Lung (tissue), 11 donors: ENCODE measurements at regions not wholly inside any gene's neighbourhood (a gene's known extent, or its start where the extent isn't known, plus 50 kb on each side); places are given as distances from the start of the nearest gene placed in this dataset.

Experiments
- ATAC-seq: fragments of 200-7000 bp; cut with Tn5 transposase; one replicate; pipeline ENCODE4 v1.9.1; 2020; ENCODE audit warnings: moderate number of reproducible peaks; ENCODE audit not compliant: insufficient read depth, low FRiP score
- DNase-seq, 3 donors: peaks; one replicate each; pipeline ENCODE4 v3.0.0-alpha.2; 2013 to 2017
- H3K27ac ChIP-seq, 2 donors: one replicate each; pipeline ENCODE4 v1.5.1; 2013; ENCODE audit warnings: mild to moderate bottlenecking in 2 of 2, moderate library complexity in 2 of 2, control low read depth in 1 of 2, inconsistent platforms in 1 of 2, low read depth in 1 of 2, low read length in 1 of 2
- H3K27me3 ChIP-seq, 3 donors: one replicate each; pipeline ENCODE4 v1.5.1; 2013; ENCODE audit warnings: low read length in 2 of 3; ENCODE audit not compliant: control insufficient read depth in 3 of 3, insufficient read depth in 3 of 3
- H3K36me3 ChIP-seq, 4 donors: one replicate each; pipeline ENCODE4 v1.5.1; 2013; ENCODE audit warnings: low read length in 4 of 4, mild to moderate bottlenecking in 1 of 4, moderate library complexity in 1 of 4; ENCODE audit not compliant: control insufficient read depth in 4 of 4, insufficient read depth in 4 of 4
- H3K4me1 ChIP-seq, 5 donors: one replicate each; pipeline ENCODE4 v1.5.1; 2013; ENCODE audit warnings: low read length in 5 of 5, mild to moderate bottlenecking in 2 of 5, moderate library complexity in 1 of 5; ENCODE audit not compliant: control insufficient read depth in 5 of 5, insufficient read depth in 5 of 5
- H3K4me3 ChIP-seq: one replicate; pipeline ENCODE4 v1.5.1; 2013; ENCODE audit warnings: mild to moderate bottlenecking, control low read depth, moderate library complexity
- H3K9ac ChIP-seq, 2 donors: one replicate each; pipeline ENCODE4 v1.5.1; 2013; ENCODE audit warnings: low read length in 2 of 2, control low read depth in 1 of 2; ENCODE audit not compliant: insufficient read depth in 1 of 2
- H3K9me3 ChIP-seq, 4 donors: one replicate each; pipeline ENCODE4 v1.5.1; 2013; ENCODE audit warnings: low read length in 3 of 4, mild to moderate bottlenecking in 1 of 4, moderate library complexity in 1 of 4; ENCODE audit not compliant: control insufficient read depth in 4 of 4, insufficient read depth in 3 of 4
- WGBS, 2 donors: extraction: QIAGEN DNeasy Blood & Tissue Kit; methylation state at CpG; one replicate each; pipeline ENCODE4 v1.1.7; 2013; 5-methylcytosine and 5-hydroxymethylcytosine counted together
- TF ChIP-seq, protein P1 (sequence below): IDR thresholded peaks from 2 replicates; pipeline ENCODE4 v1.5.1; 2012; ENCODE audit warnings: mild to moderate bottlenecking; ENCODE audit errors: control extremely low read depth, extremely low read depth
- donor health status: control.
- donor health status: control.
- donor health status: Bipolar disorder and iron deficiency.
- donor health status: healthy.
- donor health status: DM: yes; HTN: yes; CAD: no.

DNA sequence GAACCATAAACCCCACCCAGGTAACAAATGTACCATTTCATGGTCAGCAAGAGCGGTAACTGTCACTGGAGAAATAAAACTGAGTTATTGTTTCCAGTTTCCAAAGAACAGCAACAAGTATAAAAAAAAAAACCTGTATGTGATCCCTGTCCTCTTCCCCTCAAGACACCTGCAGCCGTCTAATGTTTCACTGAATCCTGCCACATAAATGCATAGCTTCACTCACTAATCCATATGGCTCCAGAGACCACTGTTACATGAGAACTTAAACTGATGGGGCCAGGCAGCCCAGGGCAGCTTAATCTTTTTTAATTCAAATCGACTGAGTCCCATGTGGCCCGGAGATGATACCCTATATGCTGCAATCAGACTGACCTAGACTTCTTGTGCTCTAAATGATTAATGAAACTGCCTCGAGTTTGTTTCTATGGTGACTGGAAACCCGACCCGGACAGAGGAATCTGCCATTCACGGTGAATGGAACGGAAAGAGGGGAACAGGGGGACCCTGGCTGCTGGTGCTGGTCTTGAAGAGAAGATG is 60.9 kb upstream of the SIX2 start:
- 46 to 62% methylated on average over 9 of the region's 9 CpGs for WGBS, 2 donors
- peaks cover 0 to 2% (median 0%) of the 10 kb centered on the region in 4 donors for H3K9me3 ChIP-seq
- TF ChIP-seq, protein P1, sequence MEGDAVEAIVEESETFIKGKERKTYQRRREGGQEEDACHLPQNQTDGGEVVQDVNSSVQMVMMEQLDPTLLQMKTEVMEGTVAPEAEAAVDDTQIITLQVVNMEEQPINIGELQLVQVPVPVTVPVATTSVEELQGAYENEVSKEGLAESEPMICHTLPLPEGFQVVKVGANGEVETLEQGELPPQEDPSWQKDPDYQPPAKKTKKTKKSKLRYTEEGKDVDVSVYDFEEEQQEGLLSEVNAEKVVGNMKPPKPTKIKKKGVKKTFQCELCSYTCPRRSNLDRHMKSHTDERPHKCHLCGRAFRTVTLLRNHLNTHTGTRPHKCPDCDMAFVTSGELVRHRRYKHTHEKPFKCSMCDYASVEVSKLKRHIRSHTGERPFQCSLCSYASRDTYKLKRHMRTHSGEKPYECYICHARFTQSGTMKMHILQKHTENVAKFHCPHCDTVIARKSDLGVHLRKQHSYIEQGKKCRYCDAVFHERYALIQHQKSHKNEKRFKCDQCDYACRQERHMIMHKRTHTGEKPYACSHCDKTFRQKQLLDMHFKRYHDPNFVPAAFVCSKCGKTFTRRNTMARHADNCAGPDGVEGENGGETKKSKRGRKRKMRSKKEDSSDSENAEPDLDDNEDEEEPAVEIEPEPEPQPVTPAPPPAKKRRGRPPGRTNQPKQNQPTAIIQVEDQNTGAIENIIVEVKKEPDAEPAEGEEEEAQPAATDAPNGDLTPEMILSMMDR: no peak
- H3K36me3 ChIP-seq: no peaks in the 10 kb centered on the region
- peaks cover 0 to 8% (median 0%) of the 10 kb centered on the region in 3 donors for H3K27me3 ChIP-seq
- DNase-seq (no peak), ATAC-seq (no peak)
- H3K4me3 ChIP-seq: no peak overlapping the region
- H3K27ac ChIP-seq: no peak overlapping the region
- H3K9ac ChIP-seq: no peak overlapping the region
- H3K4me1 ChIP-seq: peaks cover 0 to 3% (median 0%) of the 10 kb centered on the region in 5 donors

DNA sequence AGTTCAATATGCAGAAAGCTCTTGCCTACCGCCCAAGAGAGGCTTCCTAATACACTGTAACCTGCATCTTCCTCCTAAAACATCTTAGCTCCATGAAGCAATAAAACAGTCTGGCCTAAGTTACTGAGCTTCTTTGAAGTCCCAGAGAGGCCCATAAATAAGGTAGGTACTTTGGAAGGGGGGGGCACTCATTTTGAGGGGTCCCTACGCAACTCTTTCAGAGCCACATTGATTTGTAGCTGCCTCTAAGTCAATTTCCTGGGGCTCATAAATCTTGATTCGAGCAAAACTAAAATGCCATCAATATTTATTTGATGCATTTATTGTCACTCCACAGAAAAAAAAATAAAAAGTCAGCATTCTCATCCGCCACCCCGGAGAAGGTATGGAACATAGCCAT is 60.4 kb upstream of the SIX2 start:
- no peak overlapping the region for H3K27ac ChIP-seq
- WGBS, 2 donors: 91 to 92% methylated on average over 5 of the region's 5 CpGs
- peaks cover 0 to 8% (median 0%) of the 10 kb centered on the region in 3 donors for H3K27me3 ChIP-seq

DNA sequence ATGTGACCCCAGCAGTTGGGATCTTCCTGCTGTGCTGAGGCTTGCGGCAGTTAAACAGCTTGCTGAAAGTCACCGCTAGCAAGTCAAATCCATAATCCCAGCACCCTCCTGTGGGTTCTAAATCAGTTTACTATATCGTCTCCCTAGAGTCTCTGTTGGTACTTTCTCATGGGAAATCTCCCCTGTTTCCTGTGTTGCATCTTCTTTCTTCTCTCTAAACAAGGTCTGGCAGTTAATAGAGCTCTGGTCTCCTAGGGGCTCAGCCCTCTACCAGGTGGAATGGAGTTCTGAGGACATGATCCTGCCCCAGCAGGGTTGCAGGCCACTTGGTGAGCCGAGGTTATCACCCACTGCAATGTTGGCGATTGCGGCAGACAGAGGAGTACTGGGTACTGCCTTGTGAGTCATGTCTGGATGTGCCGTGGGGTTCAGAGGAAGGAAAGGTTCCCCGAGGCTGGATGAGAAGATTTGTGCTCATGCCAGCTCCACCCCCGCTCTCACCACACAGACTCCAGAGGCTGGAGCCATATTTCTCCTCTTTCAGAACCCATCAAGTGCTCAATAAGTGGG is 59.4 kb upstream of the SIX2 start:
- peaks cover 0 to 8% (median 0%) of the 10 kb centered on the region in 3 donors for H3K27me3 ChIP-seq
- 83 to 89% methylated on average over 9 of the region's 9 CpGs for WGBS, 2 donors
- ATAC-seq (no peak), DNase-seq (no peak)
- no peak overlapping the region for H3K9ac ChIP-seq
- peaks cover 0 to 3% (median 0%) of the 10 kb centered on the region in 5 donors for H3K4me1 ChIP-seq
- TF ChIP-seq, protein P1: no peak
- H3K9me3 ChIP-seq: peaks cover 0 to 2% (median 0%) of the 10 kb centered on the region in 4 donors
- H3K4me3 ChIP-seq: no peak overlapping the region
- no peaks in the 10 kb centered on the region for H3K36me3 ChIP-seq
- H3K27ac ChIP-seq: no peak overlapping the region

More for the DNA sequence above, 60.4 kb upstream of the SIX2 start:
- Histone ChIP-seq H3K4me1 (peaks cover 0 to 3% (median 0%) of the 10 kb centered on the region in 5 donors), H3K36me3 (no peaks in the 10 kb centered on the region), H3K9ac (no peak overlapping the region), H3K9me3 (peaks cover 0 to 2% (median 0%) of the 10 kb centered on the region in 4 donors), H3K4me3 (no peak overlapping the region)
- TF ChIP-seq, protein P1: no peak
- ATAC-seq (no peak), DNase-seq (no peak)
